Right lobe of liver (tissue), 6 donors: ENCODE measurements at regions not wholly inside any gene's neighbourhood (a gene's known extent, or its start where the extent isn't known, plus 50 kb on each side); places are given as distances from the start of the nearest gene placed in this dataset.

ENCODE experiments used
- ATAC-seq, 4 donors: fragments of 200-7000 bp; cut with Tn5 transposase; one replicate each; pipeline ENCODE4 v1.9.1; 2020; ENCODE audit warnings: mild to moderate bottlenecking in 4 of 4, moderate library complexity in 4 of 4
- DNase-seq, 3 donors: peaks; one replicate each; pipeline ENCODE4 v3.0.0-alpha.2; 2020
- H3K27ac ChIP-seq, 3 donors: fragments of 200-600 bp; one replicate each; pipeline ENCODE4 v1.8.0; 2022
- H3K27me3 ChIP-seq, 2 donors: fragments of 200-600 bp; one replicate each; pipeline ENCODE4 v1.8.0; 2022
- H3K36me3 ChIP-seq, 4 donors: fragments of 200-600 bp; sonication (generic) in 1 of 4; one replicate each; pipeline versions ENCODE4 v1.5.1 to v1.8.0; 2017 to 2022; ENCODE audit warnings: control low read depth in 1 of 4
- H3K4me1 ChIP-seq, 4 donors: fragments of 200-600 bp; sonication (generic) in 1 of 4; one replicate each; pipeline versions ENCODE4 v1.5.1 to v1.8.0; 2017 to 2022; ENCODE audit warnings: control low read depth in 1 of 4
- H3K4me3 ChIP-seq, 3 donors: fragments of 200-600 bp; one replicate each; pipeline ENCODE4 v1.8.0; 2022
- H3K9me3 ChIP-seq, 4 donors: fragments of 200-600 bp; sonication (generic) in 1 of 4; one replicate each; pipeline versions ENCODE4 v1.5.1 to v1.8.0; 2017 to 2022; ENCODE audit warnings: control low read depth in 1 of 4
- POLR2A ChIP-seq: fragments of 450-650 bp; IDR thresholded peaks from one replicate; pipeline ENCODE4 v1.6.1; 2017; ENCODE audit warnings: antibody characterized with exemption, mild to moderate bottlenecking
- WGBS: methylation state at CpG from one replicate; pipeline ENCODE4 v1.1.6; 2018; ENCODE audit warnings: low coverage, low lambda C conversion rate; ENCODE audit not compliant: insufficient coverage; ENCODE audit errors: missing lambda C conversion rate; 5-methylcytosine and 5-hydroxymethylcytosine counted together
- intact Hi-C, 2 donors: fragments of 100-400 bp; cut with DNase I; formaldehyde crosslinking; loops; one replicate each; pipeline versions ENCODE4 v1.11.2 to v1.14.1; 2022
- TF ChIP-seq, protein P1 (sequence below), 4 donors: fragments of 200-600 bp in 3 of 4; fragments of 450-650 bp in 1 of 4; IDR thresholded peaks; one replicate each; pipeline versions ENCODE4 v1.5.1 to v1.8.0; 2016 to 2022; ENCODE audit warnings: antibody characterized with exemption in 4 of 4, mild to moderate bottlenecking in 2 of 4
- donor health status: DM: no; HTN: yes; CAD: no.
- donor health status: DM: no; HTN: no; CAD: no.
- donor health status: DM: no; HTN: no; CAD: no.
- donor health status: DM: no; HTN: yes; CAD: no.
- donor health status: DM: no; HTN: yes; CAD: no.

DNA sequence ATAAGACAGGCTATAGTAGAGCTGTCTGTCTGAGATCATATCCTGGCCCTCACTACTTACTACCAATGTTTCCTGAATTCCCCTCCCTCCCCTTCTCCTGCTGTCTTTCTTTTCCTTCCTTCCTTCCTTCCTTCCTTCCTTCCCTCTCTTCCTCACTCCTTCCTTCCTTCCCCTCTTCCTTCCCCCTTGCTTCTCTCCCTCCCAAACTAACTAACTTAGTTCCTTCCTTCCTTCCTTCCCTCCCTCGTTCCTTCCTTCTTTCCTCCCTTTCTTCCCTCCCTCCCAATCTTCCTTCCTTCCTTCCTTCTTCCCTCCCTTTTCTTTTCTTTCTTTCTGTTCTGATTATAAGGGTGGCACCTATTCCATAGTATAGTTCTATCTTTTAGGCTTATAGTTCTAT, 150.0 kb upstream of the GDNF start:
- H3K9me3 ChIP-seq: no peaks in the 10 kb centered on the region
- intact Hi-C loops: no loop called here
- no peaks in the 10 kb centered on the region for H3K4me1 ChIP-seq
- H3K36me3 ChIP-seq: no peaks in the 10 kb centered on the region
- H3K27me3 ChIP-seq: no peaks in the 10 kb centered on the region
- DNase-seq (no peak), ATAC-seq (no peak)
- H3K4me3 ChIP-seq: no peak overlapping the region
- 67% methylated on average over 1 of the region's 1 CpG for WGBS
- TF ChIP-seq, protein P1, sequence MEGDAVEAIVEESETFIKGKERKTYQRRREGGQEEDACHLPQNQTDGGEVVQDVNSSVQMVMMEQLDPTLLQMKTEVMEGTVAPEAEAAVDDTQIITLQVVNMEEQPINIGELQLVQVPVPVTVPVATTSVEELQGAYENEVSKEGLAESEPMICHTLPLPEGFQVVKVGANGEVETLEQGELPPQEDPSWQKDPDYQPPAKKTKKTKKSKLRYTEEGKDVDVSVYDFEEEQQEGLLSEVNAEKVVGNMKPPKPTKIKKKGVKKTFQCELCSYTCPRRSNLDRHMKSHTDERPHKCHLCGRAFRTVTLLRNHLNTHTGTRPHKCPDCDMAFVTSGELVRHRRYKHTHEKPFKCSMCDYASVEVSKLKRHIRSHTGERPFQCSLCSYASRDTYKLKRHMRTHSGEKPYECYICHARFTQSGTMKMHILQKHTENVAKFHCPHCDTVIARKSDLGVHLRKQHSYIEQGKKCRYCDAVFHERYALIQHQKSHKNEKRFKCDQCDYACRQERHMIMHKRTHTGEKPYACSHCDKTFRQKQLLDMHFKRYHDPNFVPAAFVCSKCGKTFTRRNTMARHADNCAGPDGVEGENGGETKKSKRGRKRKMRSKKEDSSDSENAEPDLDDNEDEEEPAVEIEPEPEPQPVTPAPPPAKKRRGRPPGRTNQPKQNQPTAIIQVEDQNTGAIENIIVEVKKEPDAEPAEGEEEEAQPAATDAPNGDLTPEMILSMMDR (IDR thresholded peaks at IDR 0.05): no peak
- no peak for TF ChIP-seq POLR2A
- no peak overlapping the region for H3K27ac ChIP-seq

DNA sequence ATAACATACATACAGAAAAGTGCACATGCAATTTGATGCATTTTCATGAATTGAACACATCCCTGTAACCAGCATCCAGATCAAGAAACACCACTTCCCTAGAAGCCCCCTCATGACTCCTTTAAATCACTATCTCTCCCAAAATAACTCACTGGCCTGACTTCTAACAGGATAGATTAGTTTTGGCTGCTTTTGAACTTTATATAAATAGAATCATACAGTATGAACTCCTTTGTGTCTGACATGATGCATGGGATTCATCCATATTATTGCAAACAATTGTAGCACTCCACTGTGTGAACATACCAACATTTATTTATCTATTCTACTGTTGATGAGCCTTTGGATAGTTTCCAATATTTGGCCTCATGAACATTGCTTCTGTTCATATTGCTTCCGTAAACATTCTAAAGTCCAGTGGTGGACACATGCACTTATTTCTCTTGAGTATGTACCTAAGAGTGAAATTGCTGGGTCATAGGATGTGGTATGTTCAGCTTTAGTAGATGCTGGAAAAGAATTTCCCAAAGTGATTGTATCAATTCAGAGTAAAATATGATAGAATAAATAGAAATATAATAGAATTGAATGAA, 148.7 kb upstream of the GDNF start:
- DNase-seq (no peak), ATAC-seq (peak in 1 of 4 donors; percentile 23)
- WGBS: 21% methylated on average over 1 of the region's 1 CpG
- intact Hi-C loops: no loop called here
- H3K9me3 ChIP-seq: no peaks in the 10 kb centered on the region
- no peak overlapping the region for H3K27ac ChIP-seq
- H3K27me3 ChIP-seq: no peaks in the 10 kb centered on the region
- H3K4me1 ChIP-seq: no peaks in the 10 kb centered on the region
- H3K4me3 ChIP-seq: no peak overlapping the region
- TF ChIP-seq, protein P1 (IDR thresholded peaks at IDR 0.05): no peak
- no peak for TF ChIP-seq POLR2A
- H3K36me3 ChIP-seq: no peaks in the 10 kb centered on the region

DNA sequence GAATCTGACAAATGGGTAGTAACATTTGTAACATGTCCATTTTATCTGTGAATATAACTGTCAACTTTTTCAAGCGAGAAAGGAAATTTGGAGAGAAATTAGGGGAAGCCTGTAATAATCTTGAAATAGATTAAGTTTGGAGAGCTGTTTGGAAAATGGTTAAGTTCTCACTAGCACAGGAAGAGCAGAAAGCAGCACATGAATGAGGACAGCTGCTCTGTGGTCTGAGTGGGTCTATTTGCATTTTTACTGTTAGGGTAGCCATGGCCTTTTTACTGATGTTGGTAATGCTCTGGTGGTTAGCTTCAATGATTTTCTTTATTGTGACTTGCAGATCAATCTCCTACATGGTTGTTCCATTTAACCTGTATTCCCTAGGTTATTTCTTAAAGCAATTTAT, 144.5 kb upstream of the GDNF start:
- ATAC-seq (no peak), DNase-seq (no peak)
- WGBS: 42% methylated on average over 1 of the region's 1 CpG

DNA sequence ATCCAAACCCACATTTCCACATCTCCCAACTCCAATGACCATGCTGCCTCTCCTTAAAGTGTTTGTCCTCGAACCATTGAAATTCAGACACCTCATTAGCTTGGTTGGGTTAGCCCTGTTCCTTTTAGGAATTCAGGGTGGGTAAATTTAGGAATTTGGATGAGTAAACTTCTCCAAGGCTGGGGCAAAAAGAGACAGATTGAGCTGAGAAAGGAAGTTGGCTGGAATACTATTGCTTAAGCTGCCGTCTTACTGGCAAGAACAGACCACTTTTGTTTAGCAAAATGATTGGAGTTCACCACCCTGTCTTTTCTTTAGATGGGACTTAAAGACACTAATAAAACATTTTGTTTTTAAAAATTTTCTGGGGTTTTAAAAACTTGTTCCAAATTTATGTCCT, 143.6 kb upstream of the GDNF start:
- no peak overlapping the region for H3K27ac ChIP-seq
- no peaks in the 10 kb centered on the region for H3K9me3 ChIP-seq
- TF ChIP-seq POLR2A: no peak
- TF ChIP-seq, protein P1 (IDR thresholded peaks at IDR 0.05): no peak
- no peaks in the 10 kb centered on the region for H3K27me3 ChIP-seq
- DNase-seq (no peak), ATAC-seq (no peak)
- no peaks in the 10 kb centered on the region for H3K4me1 ChIP-seq
- 22% methylated on average over 2 of the region's 2 CpGs for WGBS
- H3K36me3 ChIP-seq: no peaks in the 10 kb centered on the region
- intact Hi-C loops: no loop called here
- H3K4me3 ChIP-seq: no peak overlapping the region

More for the DNA sequence above, 144.5 kb upstream of the GDNF start:
- Histone ChIP-seq H3K4me3 (no peak overlapping the region), H3K27ac (no peak overlapping the region), H3K27me3 (no peaks in the 10 kb centered on the region), H3K36me3 (no peaks in the 10 kb centered on the region), H3K4me1 (no peaks in the 10 kb centered on the region), H3K9me3 (no peaks in the 10 kb centered on the region)
- TF ChIP-seq POLR2A: no peak
- TF ChIP-seq, protein P1 (IDR thresholded peaks at IDR 0.05): no peak
- intact Hi-C loops: no loop called here

DNA sequence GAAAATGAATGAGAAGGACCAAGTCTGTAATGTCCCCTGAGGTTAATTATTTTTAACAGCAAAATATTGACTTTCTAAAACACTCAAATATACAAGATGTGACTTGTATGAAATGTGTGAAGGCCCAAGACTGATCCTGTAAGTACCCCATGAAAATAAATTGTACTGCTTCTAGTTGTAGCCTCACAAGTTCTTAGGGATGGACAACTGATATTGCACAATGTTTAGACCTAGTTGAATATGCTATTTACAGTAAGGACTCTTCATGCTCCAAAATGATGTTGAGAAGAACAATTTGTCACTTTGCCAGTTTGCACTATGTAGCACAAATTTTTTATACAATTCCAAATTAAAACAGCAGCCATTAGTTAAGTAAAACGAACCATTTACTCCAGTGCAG, 139.7 kb upstream of the GDNF start:
- no peaks in the 10 kb centered on the region for H3K4me1 ChIP-seq
- H3K36me3 ChIP-seq: no peaks in the 10 kb centered on the region
- no peaks in the 10 kb centered on the region for H3K9me3 ChIP-seq
- WGBS: 44% methylated on average over 1 of the region's 1 CpG
- intact Hi-C loops: no loop called here
- no peaks in the 10 kb centered on the region for H3K27me3 ChIP-seq
- DNase-seq (no peak), ATAC-seq (no peak)
- H3K4me3 ChIP-seq: no peak overlapping the region
- TF ChIP-seq, protein P1 (IDR thresholded peaks at IDR 0.05): no peak
- TF ChIP-seq POLR2A: no peak
- H3K27ac ChIP-seq: no peak overlapping the region
